CD4-positive, alpha-beta T cell treated with Interleukin-2 at 100 ng/mL for 4 hours (primary cell): ENCODE measurements at regions not wholly inside any gene's neighbourhood (a gene's known extent, or its start where the extent isn't known, plus 50 kb on each side); places are given as distances from the start of the nearest gene placed in this dataset.

Experiments used
- DNase-seq: peaks from one replicate; pipeline ENCODE4 v3.0.0-alpha.2; 2020; ENCODE audit warnings: low spot score

GRCh38 chr5:34587355-34588241 lies 68.5 kb upstream of the RAI14 start:
- no peak for DNase-seq

GRCh38 chr5:34589832-34590231 lies 66.3 kb upstream of the RAI14 start:
- DNase-seq = no peak

- DNase-seq = no peak
Measured at GRCh38 chr5:34591723-34592122, 64.4 kb upstream of the RAI14 start.

GRCh38 chr5:34597034-34598027 lies 58.8 kb upstream of the RAI14 start:
- no peak for DNase-seq

GRCh38 chr5:34598177-34598794 lies 57.8 kb upstream of the RAI14 start:
- DNase-seq = no peak

- no peak for DNase-seq
Measured at GRCh38 chr5:34599471-34600117, 56.5 kb upstream of the RAI14 start.

GRCh38 chr5:34600118-34600493 lies 56.0 kb upstream of the RAI14 start:
- no peak for DNase-seq

GRCh38 chr5:34603378-34603777 lies 52.8 kb upstream of the RAI14 start:
- no peak for DNase-seq

- DNase-seq = no peak
Measured at GRCh38 chr5:34604119-34604675, 51.9 kb upstream of the RAI14 start.

- DNase-seq = no peak
Measured at GRCh38 chr5:34606101-34606500, 50.0 kb upstream of the RAI14 start.
